GM19023 (cell line): ENCODE measurements at regions not wholly inside any gene's neighbourhood (a gene's known extent, or its start where the extent isn't known, plus 50 kb on each side); places are given as distances from the start of the nearest gene placed in this dataset.

ENCODE experiments used
- ATAC-seq: cut with Tn5 transposase; IDR thresholded peaks from one replicate; pipeline ENCODE4 v1.9.1; 2021; ENCODE audit warnings: mild to moderate bottlenecking, moderate library complexity; ENCODE audit not compliant: unreplicated experiment

DNA sequence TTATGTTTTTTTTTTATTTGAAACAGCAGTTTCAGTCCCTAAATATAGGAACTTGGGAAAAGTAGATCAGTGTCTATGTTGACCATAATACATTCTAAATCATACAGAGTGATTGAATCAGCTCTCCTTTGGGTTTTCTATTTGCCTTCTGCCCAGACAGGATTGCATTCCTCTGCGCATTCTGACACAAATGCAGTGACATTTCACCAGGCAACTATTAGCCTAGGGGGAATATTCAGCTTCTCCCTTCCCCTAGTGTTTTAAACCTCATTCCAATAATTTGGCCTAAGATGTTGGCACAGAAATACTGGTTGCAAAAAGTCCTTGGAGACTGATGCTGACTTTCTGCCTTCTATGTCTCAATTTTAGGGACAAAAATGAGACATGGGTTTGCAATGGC lies 172.8 kb downstream of the PTGER3 start:
- no peak for ATAC-seq

DNA sequence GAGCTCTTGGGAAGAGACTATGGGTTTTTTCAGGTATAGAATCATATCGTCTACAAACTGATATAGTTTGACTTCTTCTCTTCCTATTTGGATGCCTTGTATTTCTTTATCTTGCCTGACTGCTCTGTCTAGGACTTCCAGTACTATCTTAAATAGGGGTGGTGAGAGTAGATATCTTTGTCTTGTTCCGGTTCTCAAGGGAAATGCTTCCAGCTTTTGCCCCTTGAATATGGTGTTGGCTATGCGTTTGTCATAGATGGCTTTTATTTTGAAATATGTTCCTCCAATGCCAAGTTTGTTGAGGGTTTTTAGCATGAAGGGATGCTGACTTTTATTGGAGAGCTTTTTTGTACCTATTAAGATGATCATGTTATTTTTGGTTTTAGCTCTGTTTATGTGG lies 170.3 kb downstream of the PTGER3 start:
- ATAC-seq, result no peak

DNA sequence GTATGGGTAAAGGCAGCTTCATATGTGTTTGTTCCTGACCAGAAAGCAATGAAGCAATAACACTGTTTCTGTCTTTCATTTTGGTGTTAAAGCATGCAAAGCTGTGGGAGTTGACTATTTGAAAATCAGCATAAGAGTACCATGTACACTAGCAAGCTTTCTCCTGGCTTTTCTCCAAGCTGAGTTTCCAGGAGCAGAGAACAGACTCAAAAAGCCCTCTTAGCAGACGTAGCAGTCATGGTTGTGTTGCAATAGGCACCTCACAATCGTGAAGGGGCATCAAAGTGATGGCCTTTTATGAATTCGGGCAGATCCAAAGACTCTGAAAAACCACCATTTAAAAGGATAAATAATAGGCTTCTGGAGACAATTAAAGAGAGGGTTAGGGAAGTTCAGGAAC lies 159.7 kb downstream of the PTGER3 start:
- ATAC-seq, result no peak

DNA sequence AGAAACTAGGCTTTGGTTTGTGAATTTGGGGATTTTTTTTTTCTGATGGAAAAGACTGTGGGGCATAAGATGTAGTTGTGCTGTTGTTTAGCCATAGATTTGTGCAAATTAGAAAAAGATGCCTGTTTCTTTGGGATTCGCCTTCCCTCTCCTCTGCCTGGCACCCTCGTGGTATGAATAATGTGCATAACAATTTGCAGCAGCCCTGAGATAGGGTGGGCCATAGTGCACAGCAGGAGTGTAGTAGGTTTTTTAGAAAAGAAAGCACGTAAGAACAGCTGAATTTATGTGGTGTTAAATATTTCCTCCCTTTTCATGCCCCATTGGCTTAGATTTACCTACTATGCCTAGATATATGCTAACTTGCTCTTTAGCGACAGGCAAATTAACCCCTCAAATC lies 158.9 kb downstream of the PTGER3 start:
- no peak for ATAC-seq

DNA sequence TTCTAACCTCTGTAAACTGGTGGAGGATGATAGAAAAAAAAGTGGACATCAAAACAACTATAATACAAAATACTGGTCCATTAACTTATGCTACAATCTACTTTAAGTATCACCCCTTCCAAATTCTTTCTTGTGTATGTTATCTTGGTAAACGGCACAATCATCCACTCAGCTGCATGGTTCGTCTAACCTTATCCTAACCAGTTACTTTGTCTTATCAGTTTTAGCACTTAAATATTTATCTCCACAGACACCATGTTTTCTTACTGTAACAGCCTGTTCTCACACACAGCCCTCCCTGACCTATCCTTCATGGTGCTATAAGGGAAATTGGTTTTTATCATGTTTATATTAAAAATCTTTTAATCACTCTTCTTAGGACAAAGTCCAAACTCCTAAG lies 157.2 kb downstream of the PTGER3 start:
- no peak for ATAC-seq

DNA sequence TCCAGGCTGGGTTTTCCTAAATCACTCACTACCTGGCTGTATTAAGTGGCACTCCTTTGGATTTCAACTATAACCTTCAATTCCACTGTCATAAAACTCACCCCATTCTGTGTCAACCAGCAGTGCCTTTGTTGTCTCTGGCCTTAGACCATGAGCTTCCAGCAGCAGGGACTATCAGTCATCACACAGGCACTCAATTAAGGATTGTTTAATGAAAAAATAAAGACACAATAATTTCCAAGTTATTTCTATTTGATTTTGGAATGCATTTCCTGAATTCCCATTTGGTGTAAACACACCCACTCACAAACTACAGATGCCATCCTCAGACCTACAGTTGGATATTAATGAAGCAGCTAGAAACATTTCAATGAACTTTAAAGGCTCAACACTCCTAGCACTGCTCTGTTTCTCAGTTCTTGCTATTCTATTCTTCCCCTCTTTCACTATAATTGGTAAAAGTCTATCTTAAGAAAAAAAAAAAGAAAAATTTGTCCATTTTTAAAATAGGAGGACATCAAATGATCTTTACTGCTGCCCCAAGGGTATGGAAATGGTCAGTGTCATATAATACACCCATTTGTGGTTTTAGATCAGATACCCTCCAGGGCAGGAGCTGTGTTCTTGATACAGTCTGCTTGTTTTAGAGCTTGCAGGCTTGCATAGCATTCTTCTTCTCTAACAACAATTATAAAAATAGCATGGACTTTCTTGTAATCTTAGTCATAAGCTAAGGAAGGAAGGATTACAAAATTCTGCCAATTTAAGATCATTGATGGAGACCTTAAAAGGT lies 156.4 kb downstream of the PTGER3 start:
- no peak for ATAC-seq

DNA sequence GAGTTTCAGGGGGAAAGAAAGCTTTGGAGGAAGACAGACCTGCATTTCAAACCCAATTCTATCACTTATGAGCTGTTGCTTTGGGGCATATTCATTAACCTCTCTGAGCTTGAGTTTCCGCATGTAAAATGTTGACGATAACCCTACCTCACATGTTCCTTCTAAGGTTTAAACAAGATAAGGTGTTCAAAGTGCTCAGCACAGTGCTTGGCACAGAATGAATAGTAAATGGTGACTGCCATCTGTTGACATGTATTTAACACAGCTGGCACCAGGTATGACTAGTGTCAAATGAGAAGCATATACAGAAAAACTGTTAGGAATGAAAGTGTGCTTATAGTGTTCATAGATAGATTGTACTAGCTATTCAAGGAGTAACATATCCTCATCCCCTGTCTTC lies 155.5 kb downstream of the PTGER3 start:
- ATAC-seq, result no peak

DNA sequence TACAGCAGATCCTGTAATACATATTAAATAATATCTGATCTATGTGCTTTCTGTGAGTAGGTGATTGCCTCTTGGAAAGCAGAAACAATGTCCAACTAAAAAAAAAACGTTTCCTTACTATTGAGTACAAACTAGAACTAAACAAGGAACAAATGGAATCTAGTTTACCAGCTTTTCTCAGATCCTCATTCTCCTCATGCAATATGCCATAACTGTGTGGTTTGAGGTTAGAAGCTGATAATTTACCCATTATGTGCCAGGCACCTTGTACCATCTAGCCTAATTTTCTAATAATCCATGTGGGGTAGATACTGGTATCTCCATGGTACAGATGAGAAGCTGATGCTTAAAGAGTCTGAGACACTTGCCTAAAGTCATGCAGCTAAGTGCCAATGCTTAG lies 154.7 kb downstream of the PTGER3 start:
- ATAC-seq, result no peak

DNA sequence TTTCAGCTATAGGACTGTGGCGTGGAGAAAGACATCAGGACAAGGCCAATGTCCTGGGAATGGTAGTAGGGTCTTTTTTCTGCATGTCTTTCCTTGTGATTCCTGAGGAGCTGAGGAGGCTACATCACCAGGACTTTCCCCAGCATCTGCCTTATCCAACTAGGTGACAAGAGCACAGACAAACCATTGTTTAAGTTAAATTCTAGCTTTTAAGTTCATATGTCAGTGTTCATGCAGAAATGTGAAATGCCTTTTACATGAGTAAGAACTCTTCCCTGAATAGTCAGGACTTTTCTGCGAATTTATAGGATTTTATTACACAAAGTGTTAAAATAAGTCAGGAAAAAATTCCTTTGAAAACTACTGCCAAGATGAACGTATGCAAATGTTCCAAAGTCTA lies 154.2 kb downstream of the PTGER3 start:
- no peak for ATAC-seq

DNA sequence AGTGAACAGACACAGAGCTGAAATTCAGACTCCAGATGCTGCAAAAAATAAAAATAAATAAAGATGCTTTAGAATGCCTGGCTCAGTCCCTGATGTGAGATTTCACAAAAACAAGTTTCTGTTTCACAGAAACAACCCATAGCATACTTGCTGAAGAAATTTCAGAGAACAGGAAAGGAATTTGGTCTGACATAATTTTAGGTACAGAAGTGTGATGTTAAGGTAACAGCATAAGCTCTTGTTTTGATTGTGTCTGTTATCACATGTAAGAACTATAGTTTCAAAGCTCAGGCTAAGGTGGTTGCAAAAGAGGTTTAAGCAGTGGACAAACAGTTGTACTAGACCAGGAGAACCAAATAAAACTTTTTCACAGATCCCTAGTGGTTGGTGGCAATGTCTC lies 152.1 kb downstream of the PTGER3 start:
- ATAC-seq, result no peak

DNA sequence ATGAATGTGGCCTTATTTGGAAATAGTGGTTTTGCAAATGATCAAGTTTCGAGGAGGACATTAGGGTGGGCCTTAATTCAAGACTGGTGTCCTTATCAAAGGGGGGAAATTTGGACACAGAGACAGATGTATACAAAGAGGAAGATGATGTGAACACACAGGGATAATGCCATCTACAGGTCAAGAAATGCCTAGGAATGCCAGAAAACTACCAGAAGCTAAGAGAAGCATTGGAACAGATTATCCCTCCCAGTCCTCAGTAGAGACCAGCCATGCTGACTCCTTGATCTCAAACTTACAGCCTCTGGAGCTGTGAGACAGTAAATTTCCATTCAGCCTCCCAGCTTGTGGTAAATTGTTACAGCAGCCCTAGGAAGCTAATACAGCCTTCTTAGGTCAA lies 151.4 kb downstream of the PTGER3 start:
- ATAC-seq, result no peak

DNA sequence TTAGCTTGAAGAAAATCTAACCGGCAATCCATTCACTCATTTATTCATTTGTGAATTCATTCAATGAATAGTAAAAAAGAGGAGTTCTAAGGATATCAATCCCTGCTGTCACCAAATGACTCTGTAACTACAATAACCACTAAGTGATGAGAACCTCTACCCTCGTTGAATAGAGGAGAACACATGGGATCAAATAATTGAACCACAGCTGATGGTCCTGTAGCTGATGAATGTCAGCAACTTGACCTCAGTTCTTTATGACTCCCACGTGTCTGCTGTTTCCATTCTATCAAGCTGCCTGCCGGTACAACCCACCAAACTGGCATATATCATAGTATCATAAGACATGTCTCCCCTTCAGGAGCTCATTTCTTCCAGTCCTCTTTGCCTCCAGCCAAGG lies 150.3 kb downstream of the PTGER3 start:
- no peak for ATAC-seq

DNA sequence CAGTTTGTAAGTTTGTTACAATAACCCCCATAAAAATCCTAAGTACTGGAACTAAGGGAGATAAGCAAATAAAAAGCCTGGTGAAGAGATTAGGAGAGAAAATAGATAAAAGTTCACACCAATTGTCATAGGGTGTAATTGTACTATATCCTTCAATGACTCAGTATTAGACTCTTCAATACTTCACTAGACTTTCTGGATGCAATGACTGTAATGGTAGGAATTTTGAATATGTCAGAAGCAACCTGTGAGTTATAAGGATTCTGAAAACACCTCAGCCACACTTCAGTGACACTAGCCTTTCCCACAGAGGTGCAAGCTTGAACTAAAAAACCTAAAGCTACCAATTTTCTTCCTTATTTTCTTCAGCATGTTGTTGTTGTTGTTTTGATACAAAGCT lies 147.9 kb downstream of the PTGER3 start:
- no peak for ATAC-seq

DNA sequence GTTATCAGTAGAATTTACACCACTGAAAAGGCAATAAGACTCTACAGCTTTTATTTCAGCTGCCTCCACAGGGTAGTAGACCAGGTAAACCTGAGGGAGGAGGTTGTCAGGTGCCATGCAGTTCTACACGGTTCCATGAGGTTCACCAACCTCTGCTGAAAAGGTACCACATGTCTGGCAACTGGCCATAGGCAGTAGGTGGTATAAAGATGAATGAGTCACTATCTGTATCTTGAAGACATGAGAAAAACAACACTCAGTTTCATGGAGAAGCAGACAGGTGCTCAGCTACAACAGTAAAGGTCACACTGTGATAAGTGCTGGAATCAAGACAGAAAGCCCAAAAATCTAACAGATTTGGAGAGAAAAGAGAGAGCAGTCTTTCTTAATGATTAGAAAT lies 145.4 kb downstream of the PTGER3 start:
- no peak for ATAC-seq

DNA sequence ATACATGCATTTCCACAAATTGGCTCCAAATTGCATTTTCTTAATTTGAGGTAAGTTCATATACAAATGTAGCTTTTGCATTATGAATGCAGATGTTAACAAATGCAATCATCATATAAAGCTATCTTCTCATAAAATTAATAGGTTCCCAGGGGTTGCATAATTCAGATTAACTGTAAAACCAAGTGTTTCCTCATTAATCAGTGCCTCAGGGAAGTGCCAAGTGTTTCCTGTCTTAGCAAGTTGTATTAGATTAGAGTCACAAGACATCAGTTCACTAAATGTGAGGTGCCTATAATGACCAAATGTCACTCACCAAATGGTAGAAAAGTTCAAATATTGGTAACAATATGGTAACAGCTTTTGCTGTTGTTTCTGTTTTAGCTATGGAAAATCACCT lies 140.8 kb downstream of the PTGER3 start:
- ATAC-seq, result no peak

DNA sequence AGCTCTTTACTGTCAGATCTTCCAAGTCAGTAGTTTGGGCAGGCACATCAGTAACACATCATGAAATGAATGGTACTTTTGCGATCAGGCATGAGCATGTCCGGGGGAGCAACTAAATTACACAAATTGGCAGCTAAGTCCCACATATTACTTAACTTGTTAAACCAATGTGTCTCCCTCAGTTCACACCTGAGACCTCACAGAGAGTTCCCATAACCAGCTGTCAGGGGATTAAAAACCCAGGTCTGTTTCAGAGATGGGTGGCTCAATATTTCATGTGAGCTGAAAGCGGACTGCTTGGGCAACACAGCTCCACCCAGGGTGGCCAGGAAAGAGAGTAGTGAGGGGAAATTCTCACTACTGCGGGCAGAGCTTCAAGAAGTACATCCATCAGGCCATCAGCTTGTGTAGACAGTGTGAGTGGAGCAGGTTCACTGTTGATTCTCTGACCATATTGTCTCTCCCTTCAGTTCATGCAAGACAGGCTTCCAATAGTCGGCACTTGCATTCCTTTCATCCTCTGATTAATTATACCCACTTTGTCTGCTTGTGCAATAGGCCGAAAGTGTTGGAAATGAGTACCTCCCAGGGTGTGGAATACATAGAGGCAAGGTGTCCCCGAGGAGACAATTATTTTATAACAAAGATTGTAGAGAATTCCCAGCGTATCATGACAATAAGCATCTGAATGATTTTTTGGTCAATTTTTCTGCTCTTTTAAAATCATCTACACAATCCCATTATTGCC lies 139.9 kb downstream of the PTGER3 start:
- no peak for ATAC-seq

DNA sequence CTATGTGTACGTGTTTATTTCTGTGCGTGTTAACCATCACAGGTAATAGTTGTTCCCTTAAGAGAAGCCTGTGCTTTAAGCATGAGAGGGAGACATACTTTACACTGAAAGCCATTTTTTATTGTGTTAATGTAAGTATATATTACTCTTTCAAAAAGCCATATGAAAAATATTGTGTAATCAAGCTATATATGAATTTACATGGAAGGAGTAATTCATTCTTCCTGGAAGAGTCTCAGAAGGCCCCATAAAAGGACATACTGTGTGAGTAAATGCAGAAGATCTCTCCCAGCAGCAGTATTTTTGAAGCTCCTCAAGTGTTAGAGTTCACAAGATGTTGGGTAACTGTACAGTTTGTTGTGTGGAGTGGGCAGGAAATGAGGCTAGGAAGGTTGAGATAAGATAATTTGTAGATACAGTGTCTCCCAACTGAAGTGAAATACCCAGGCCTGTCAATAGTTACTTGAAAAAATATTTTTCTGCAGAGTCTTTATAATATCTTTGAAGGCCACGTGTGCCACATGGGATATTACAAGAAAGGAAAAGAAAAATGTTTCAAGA lies 138.3 kb downstream of the PTGER3 start:
- ATAC-seq, result no peak

DNA sequence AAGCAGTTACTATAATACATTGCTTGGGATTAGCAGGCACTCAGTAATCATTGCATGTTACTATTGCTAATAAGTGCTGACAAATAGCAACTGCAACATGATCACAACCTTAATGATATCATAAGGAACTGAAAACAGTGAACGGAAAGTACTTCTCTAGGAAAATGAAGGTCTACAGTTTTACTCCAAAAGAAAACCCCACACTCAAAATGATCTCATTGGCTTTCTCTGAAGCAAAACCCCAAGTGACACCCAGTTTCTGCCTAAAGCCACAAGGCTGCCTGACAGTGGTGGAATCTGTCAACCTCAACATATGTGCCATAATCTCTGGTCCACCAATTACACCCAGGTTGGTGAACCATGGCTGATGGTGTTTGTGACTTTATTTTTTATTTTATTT lies 137.6 kb downstream of the PTGER3 start:
- ATAC-seq, result peak; percentile 57

DNA sequence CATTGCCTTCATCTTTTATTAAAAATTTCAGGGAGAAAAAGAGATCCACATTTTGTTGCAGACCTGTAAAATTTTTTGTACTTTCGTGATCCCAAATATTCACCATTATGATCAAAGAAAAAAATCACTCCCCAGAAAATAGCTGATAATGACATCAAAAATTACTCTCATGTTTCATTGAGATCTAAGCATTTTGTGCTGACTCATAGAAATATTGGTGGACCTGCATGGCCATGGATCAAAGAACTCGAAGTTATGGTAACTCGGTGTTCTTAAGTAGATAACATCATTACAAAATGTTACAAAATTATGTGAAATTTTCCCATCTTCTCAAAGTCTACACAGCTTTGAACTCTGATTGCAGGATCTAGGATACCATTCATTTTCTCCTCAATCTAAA lies 135.8 kb downstream of the PTGER3 start:
- ATAC-seq, result no peak

DNA sequence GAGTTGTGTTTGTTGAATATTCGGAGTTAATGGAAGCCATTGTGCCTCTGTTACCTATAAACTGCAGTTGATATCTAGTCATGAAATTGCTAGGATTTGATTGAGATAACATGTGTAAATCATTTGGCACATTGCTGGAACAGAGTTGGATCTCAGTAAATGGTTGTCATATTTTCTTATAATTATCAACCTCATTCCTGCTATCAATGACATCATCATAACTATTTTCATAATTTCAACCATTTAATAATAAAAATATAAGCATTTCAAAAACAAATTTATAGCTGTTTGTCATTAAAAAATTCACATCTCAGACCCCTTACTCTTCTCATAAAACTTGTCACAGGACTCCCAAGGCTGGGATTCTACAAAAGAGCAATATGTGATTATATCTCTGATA lies 133.4 kb downstream of the PTGER3 start:
- no peak for ATAC-seq

DNA sequence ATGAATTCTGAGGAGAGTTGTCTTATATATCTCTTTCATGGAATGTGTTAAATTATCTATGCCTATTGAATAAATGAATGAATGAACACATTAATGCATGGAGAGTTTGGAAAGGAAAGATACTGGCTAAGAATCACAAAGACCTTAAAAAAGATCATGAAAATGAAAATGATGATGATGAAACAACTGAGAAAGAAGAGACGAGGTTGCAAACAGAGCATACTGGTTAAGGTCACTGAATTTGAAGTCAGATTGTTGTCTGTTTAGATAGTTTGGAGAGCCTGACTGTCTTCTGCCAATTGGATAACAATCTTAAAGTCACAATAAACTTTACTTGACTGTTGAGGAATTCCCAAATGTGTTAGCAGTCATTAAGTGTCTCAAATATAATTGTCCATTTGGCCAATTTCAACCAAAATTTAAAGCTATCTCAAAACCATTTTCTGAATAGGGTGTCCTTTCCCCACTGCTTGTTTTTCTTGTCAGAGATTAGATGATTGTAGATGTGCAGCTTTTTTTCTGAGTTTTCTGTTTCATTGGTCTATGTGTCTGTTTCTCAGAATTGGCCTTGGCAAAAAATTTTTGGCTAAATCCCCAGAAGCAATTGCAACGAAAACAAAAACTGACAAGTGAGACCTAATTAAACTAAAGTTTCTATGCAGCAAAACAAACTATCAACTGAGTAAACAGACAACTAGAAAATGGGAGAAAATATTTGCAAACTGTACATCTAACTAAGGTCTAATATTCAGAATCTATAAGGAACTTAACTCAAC lies 132.2 kb downstream of the PTGER3 start:
- ATAC-seq, result no peak

DNA sequence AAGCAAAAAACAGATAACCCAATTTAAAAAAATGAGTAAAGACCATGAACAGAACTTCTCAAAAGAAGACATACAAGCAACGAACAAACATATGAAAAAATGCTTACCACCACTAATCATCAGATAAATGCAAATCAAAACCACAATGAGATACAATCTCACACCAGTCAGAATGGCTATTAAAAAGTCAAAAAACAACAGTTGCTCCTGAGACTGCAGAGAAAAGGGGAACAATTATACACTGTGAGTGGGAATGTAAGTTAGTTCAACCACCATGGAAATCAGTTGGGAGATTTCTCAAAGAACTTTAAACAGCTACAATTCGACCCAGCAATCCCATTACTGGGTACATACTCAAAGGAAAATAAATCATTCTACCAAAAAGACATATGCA lies 131.6 kb downstream of the PTGER3 start:
- ATAC-seq, result no peak
